HFF-Myc (cell line): ENCODE measurements at regions not wholly inside any gene's neighbourhood (a gene's known extent, or its start where the extent isn't known, plus 50 kb on each side); places are given as distances from the start of the nearest gene placed in this dataset.

Experiments used
- DNase-seq: peaks from one replicate; pipeline ENCODE4 v3.0.0-alpha.2; 2011; ENCODE audit warnings: low read depth; ENCODE audit errors: extremely low read depth
- H3K4me3 ChIP-seq: replicated peaks from 2 replicates; pipeline ENCODE4 v1.5.1; 2011; ENCODE audit warnings: low read depth, mild to moderate bottlenecking, control low read depth, low read length
- CTCF ChIP-seq: IDR thresholded peaks from 2 replicates; pipeline ENCODE4 v1.5.1; 2012; ENCODE audit warnings: mild to moderate bottlenecking, low read depth, low read length, control low read depth; ENCODE audit errors: missing control alignments

- no peak for DNase-seq
- TF ChIP-seq CTCF, result no peak
- H3K4me3 ChIP-seq, result no peak overlapping the region
Observed at GRCh38 chrX:111003118-111003517, 92.9 kb upstream of the PAK3 start.

- TF ChIP-seq CTCF, result peak; percentile 38
- H3K4me3 ChIP-seq, result no peak overlapping the region
- no peak for DNase-seq
Observed at GRCh38 chrX:110992611-110993010, 103.4 kb upstream of the PAK3 start.

- no peak for TF ChIP-seq CTCF
- no peak overlapping the region for H3K4me3 ChIP-seq
- DNase-seq, result no peak
Observed at GRCh38 chrX:110989869-110990268, 106.1 kb upstream of the PAK3 start.

GRCh38 chrX:110989447-110989846, 106.5 kb upstream of the PAK3 start:
- H3K4me3 ChIP-seq, result no peak overlapping the region
- DNase-seq, result no peak
- TF ChIP-seq CTCF, result no peak

GRCh38 chrX:110987292-110987691, 108.7 kb upstream of the PAK3 start:
- no peak for TF ChIP-seq CTCF
- DNase-seq, result no peak
- H3K4me3 ChIP-seq, result no peak overlapping the region

GRCh38 chrX:110985470-110985869, 110.5 kb upstream of the PAK3 start:
- no peak for DNase-seq

More at GRCh38 chrX:110985470-110985869, 110.5 kb upstream of the PAK3 start:
- TF ChIP-seq CTCF, result no peak
- H3K4me3 ChIP-seq, result no peak overlapping the region
